Mononuclear cell (primary cell): ENCODE measurements at regions not wholly inside any gene's neighbourhood (a gene's known extent, or its start where the extent isn't known, plus 50 kb on each side); places are given as distances from the start of the nearest gene placed in this dataset.

ENCODE experiments used
- H3K27me3 ChIP-seq: 2 replicates; pipeline ENCODE4 v1.6.0; 2011; ENCODE audit warnings: low read length, control low read depth; ENCODE audit not compliant: insufficient read depth
- H3K4me1 ChIP-seq: 2 replicates; pipeline ENCODE4 v1.5.1; 2011; ENCODE audit warnings: mild to moderate bottlenecking, low read length, control low read depth; ENCODE audit not compliant: insufficient read depth
- H3K4me3 ChIP-seq: 2 replicates; pipeline ENCODE4 v1.5.1; 2011; ENCODE audit warnings: mild to moderate bottlenecking, low read length, moderate library complexity
- H3K9me3 ChIP-seq: 2 replicates; pipeline ENCODE4 v1.5.1; 2011; ENCODE audit warnings: low read depth, mild to moderate bottlenecking, control low read depth, low read length

GRCh38 chr13:22256111-22256639 lies 585.3 kb downstream of the FGF9 start:
- Histone ChIP-seq H3K27me3 (no peaks in the 10 kb centered on the region), H3K4me1 (no peaks in the 10 kb centered on the region), H3K9me3 (no peaks in the 10 kb centered on the region), H3K4me3 (no peak overlapping the region)

GRCh38 chr13:22262001-22262885 lies 591.4 kb downstream of the FGF9 start:
- Histone ChIP-seq H3K4me1 (no peaks in the 10 kb centered on the region), H3K27me3 (no peaks in the 10 kb centered on the region), H3K4me3 (no peak overlapping the region), H3K9me3 (no peaks in the 10 kb centered on the region)

- no peaks in the 10 kb centered on the region for H3K4me1 ChIP-seq
- H3K9me3 ChIP-seq = no peaks in the 10 kb centered on the region
- H3K27me3 ChIP-seq = no peaks in the 10 kb centered on the region
- no peak overlapping the region for H3K4me3 ChIP-seq
Measured at GRCh38 chr13:22263185-22263584, 592.3 kb downstream of the FGF9 start.

GRCh38 chr13:22265563-22265962 lies 594.7 kb downstream of the FGF9 start:
- H3K9me3 ChIP-seq = no peaks in the 10 kb centered on the region
- H3K27me3 ChIP-seq = no peaks in the 10 kb centered on the region
- no peaks in the 10 kb centered on the region for H3K4me1 ChIP-seq
- no peak overlapping the region for H3K4me3 ChIP-seq

- H3K9me3 ChIP-seq = no peaks in the 10 kb centered on the region
- H3K4me3 ChIP-seq = no peak overlapping the region
- H3K27me3 ChIP-seq = no peaks in the 10 kb centered on the region
- H3K4me1 ChIP-seq = no peaks in the 10 kb centered on the region
Measured at GRCh38 chr13:22270881-22271280, 600.0 kb downstream of the FGF9 start.

GRCh38 chr13:22271903-22272302 lies 601.0 kb downstream of the FGF9 start:
- Histone ChIP-seq H3K4me3 (no peak overlapping the region), H3K9me3 (no peaks in the 10 kb centered on the region), H3K27me3 (no peaks in the 10 kb centered on the region), H3K4me1 (no peaks in the 10 kb centered on the region)

- Histone ChIP-seq H3K27me3 (no peaks in the 10 kb centered on the region), H3K4me1 (no peaks in the 10 kb centered on the region), H3K4me3 (no peak overlapping the region), H3K9me3 (no peaks in the 10 kb centered on the region)
Measured at GRCh38 chr13:22275393-22275792, 604.5 kb downstream of the FGF9 start.

GRCh38 chr13:22276616-22277015 lies 605.7 kb downstream of the FGF9 start:
- no peaks in the 10 kb centered on the region for H3K27me3 ChIP-seq

GRCh38 chr13:22278336-22278929 lies 607.6 kb downstream of the FGF9 start:
- H3K9me3 ChIP-seq = no peaks in the 10 kb centered on the region
- no peak overlapping the region for H3K4me3 ChIP-seq
- no peaks in the 10 kb centered on the region for H3K4me1 ChIP-seq
- no peaks in the 10 kb centered on the region for H3K27me3 ChIP-seq

More at GRCh38 chr13:22276616-22277015, 605.7 kb downstream of the FGF9 start:
- no peaks in the 10 kb centered on the region for H3K4me1 ChIP-seq
- no peak overlapping the region for H3K4me3 ChIP-seq
- no peaks in the 10 kb centered on the region for H3K9me3 ChIP-seq

- H3K4me3 ChIP-seq = no peak overlapping the region
- H3K9me3 ChIP-seq = no peaks in the 10 kb centered on the region
- H3K27me3 ChIP-seq = no peaks in the 10 kb centered on the region
- no peaks in the 10 kb centered on the region for H3K4me1 ChIP-seq
Measured at GRCh38 chr13:22285867-22286266, 615.0 kb downstream of the FGF9 start.

GRCh38 chr13:22286338-22286737 lies 615.5 kb downstream of the FGF9 start:
- no peaks in the 10 kb centered on the region for H3K27me3 ChIP-seq
- no peaks in the 10 kb centered on the region for H3K4me1 ChIP-seq
- no peak overlapping the region for H3K4me3 ChIP-seq
- H3K9me3 ChIP-seq = no peaks in the 10 kb centered on the region

GRCh38 chr13:22287343-22287920 lies 616.6 kb downstream of the FGF9 start:
- no peaks in the 10 kb centered on the region for H3K4me1 ChIP-seq
- H3K4me3 ChIP-seq = no peak overlapping the region

GRCh38 chr13:22288496-22288895 lies 617.6 kb downstream of the FGF9 start:
- H3K9me3 ChIP-seq = no peaks in the 10 kb centered on the region

More at GRCh38 chr13:22287343-22287920, 616.6 kb downstream of the FGF9 start:
- H3K27me3 ChIP-seq = no peaks in the 10 kb centered on the region
- no peaks in the 10 kb centered on the region for H3K9me3 ChIP-seq

GRCh38 chr13:22289711-22290110 lies 618.8 kb downstream of the FGF9 start:
- no peaks in the 10 kb centered on the region for H3K4me1 ChIP-seq
- H3K4me3 ChIP-seq = no peak overlapping the region
- no peaks in the 10 kb centered on the region for H3K9me3 ChIP-seq
- H3K27me3 ChIP-seq = no peaks in the 10 kb centered on the region

More at GRCh38 chr13:22288496-22288895, 617.6 kb downstream of the FGF9 start:
- no peaks in the 10 kb centered on the region for H3K4me1 ChIP-seq
- H3K27me3 ChIP-seq = no peaks in the 10 kb centered on the region
- H3K4me3 ChIP-seq = no peak overlapping the region

GRCh38 chr13:22298530-22298929 lies 627.7 kb downstream of the FGF9 start:
- no peaks in the 10 kb centered on the region for H3K9me3 ChIP-seq
- no peak overlapping the region for H3K4me3 ChIP-seq
- no peaks in the 10 kb centered on the region for H3K27me3 ChIP-seq
- H3K4me1 ChIP-seq = no peaks in the 10 kb centered on the region
